K562 (cell line): ENCODE measurements at regions not wholly inside any gene's neighbourhood (a gene's known extent, or its start where the extent isn't known, plus 50 kb on each side); places are given as distances from the start of the nearest gene placed in this dataset.

Experiments used
- ATAC-seq: fragments of 200-7000 bp; cut with Tn5 transposase; 3 replicates; pipeline ENCODE4 v1.9.1; 2020; ENCODE audit warnings: moderate library complexity
- BruUV-seq: library from RNA; stranded (reverse); fragments of 400-500 nt; replicated peaks from 2 replicates; lab custom pipeline; 2021; lab: Mats Ljungman, UMichigan
- CTCF ChIA-PET: fragments of 300-600 bp; formaldehyde crosslinking; extraction: SDS; loops from one replicate; lab custom pipeline; 2021; ENCODE audit warnings: low intra/inter-chr PET ratio; lab: Yijun Ruan, JAX
- POLR2A ChIA-PET: fragments of 300-600, 350-650 bp; sonication (Branson Sonifier 250); formaldehyde crosslinking; extraction: SDS; loops from one replicate; lab custom pipeline; 2021; ENCODE audit warnings: antibody characterized with exemption, inconsistent platforms; lab: Yijun Ruan, JAX
- DNase-seq, 4 experiments: peaks; one replicate each; pipeline versions ENCODE4 v3.0.0 to v3.0.0-alpha.2; 2011 to 2018; ENCODE audit warnings: low spot score in 3 of 4, mixed read lengths in 3 of 4; ENCODE audit errors: extremely low read depth in 1 of 4
- FAIRE-seq: peaks from 2 replicates; lab custom pipeline; 2011; peaks lifted over from hg19 to GRCh38; lab: Jason Lieb, UNC
- H2AFZ ChIP-seq: 2 replicates; pipeline ENCODE4 v1.6.0; 2011; ENCODE audit warnings: low read depth, low read length, control low read depth, inconsistent platforms
- H3K27ac ChIP-seq: fragments of 200-600 bp; 3 replicates; pipeline ENCODE4 v1.8.0; 2011; ENCODE audit warnings: low read depth, mild to moderate bottlenecking, control low read depth, inconsistent platforms, low read length, moderate library complexity, mixed read lengths; ENCODE audit errors: extremely low read depth
- H3K27me3 ChIP-seq, 2 experiments: fragments of 300-600 bp in 1 of 2; 2 replicates in 1 of 2; 3 replicates in 1 of 2; pipeline versions ENCODE4 v1.6.0 to v1.8.0; 2011; ENCODE audit warnings: inconsistent platforms in 2 of 2, low read length in 2 of 2, mild to moderate bottlenecking in 1 of 2, mixed read lengths in 1 of 2, moderate library complexity in 1 of 2; ENCODE audit not compliant: control insufficient read depth in 2 of 2, insufficient read depth in 2 of 2
- H3K36me3 ChIP-seq: fragments of 300-600 bp; 3 replicates; pipeline ENCODE4 v1.8.0; 2011; ENCODE audit warnings: mild to moderate bottlenecking, low read length, inconsistent platforms; ENCODE audit not compliant: control insufficient read depth, insufficient read depth
- H3K4me1 ChIP-seq, 2 experiments: fragments of 200-600 bp in 1 of 2; replicated peaks in 1 of 2; 2 replicates in 1 of 2; 3 replicates in 1 of 2; pipeline versions ENCODE4 v1.5.1 to v1.8.0; 2011; ENCODE audit warnings: inconsistent platforms in 2 of 2, low read length in 2 of 2, mild to moderate bottlenecking in 1 of 2, mixed read lengths in 1 of 2, moderate library complexity in 1 of 2; ENCODE audit not compliant: control insufficient read depth in 2 of 2, insufficient read depth in 2 of 2
- H3K4me2 ChIP-seq: 2 replicates; pipeline ENCODE4 v1.6.1; 2011; ENCODE audit warnings: low read length, control low read depth, inconsistent platforms, mixed read lengths; ENCODE audit not compliant: insufficient read depth
- H3K4me3 ChIP-seq: fragments of 200-600 bp; sonication (generic), shearing (Covaris generic); 2 replicates; pipeline ENCODE4 v1.5.1; 2016; ENCODE audit warnings: control low read depth, inconsistent platforms
- H3K79me2 ChIP-seq: fragments of 200-600 bp; 3 replicates; pipeline ENCODE4 v1.8.0; 2011; ENCODE audit warnings: low read length, inconsistent platforms; ENCODE audit not compliant: control insufficient read depth, insufficient read depth
- H3K9ac ChIP-seq, 2 experiments: 2 replicates each; pipeline versions ENCODE4 v1.6.0 to v1.6.1; 2011; ENCODE audit warnings: low read depth in 2 of 2, low read length in 2 of 2, control low read depth in 1 of 2, inconsistent platforms in 1 of 2, mild to moderate bottlenecking in 1 of 2, mixed read lengths in 1 of 2; ENCODE audit not compliant: insufficient read depth in 1 of 2
- H3K9me1 ChIP-seq: one replicate; pipeline ENCODE4 v1.6.0; 2011; ENCODE audit warnings: inconsistent platforms, mild to moderate bottlenecking, low read length, moderate library complexity; ENCODE audit not compliant: control insufficient read depth, insufficient read depth
- H3K9me3 ChIP-seq: replicated peaks from 2 replicates; pipeline ENCODE4 v1.5.1; 2011; ENCODE audit warnings: low read depth, low read length, inconsistent platforms; ENCODE audit not compliant: control insufficient read depth, insufficient read depth
- H4K20me1 ChIP-seq: replicated peaks from 2 replicates; pipeline ENCODE4 v1.6.1; 2011; ENCODE audit warnings: low read length, inconsistent platforms, mixed read lengths; ENCODE audit not compliant: control insufficient read depth, insufficient read depth
- ATF7 ChIP-seq: fragments of 450-650 bp; IDR thresholded peaks from 2 replicates; pipeline ENCODE4 v1.7.1; 2014; ENCODE audit warnings: mild to moderate bottlenecking, moderate library complexity
- ILK ChIP-seq: fragments of 450-650 bp; IDR thresholded peaks from 2 replicates; pipeline ENCODE4 v1.6.1; 2016; ENCODE audit warnings: missing genetic modification characterization, low read depth, mild to moderate bottlenecking, missing compliant biosample characterization, moderate library complexity, borderline replicate concordance
- KDM4B ChIP-seq, 2 experiments: fragments of 450-650 bp in 1 of 2; sonication (generic) in 1 of 2; IDR thresholded peaks; 2 replicates each; pipeline ENCODE4 v1.6.1; 2016 to 2017; ENCODE audit warnings: borderline replicate concordance in 2 of 2, antibody characterized with exemption in 1 of 2, low read depth in 1 of 2, mild to moderate bottlenecking in 1 of 2
- PHB2 ChIP-seq: fragments of 450-650 bp; IDR thresholded peaks from 2 replicates; pipeline ENCODE4 v1.6.1; 2017; ENCODE audit warnings: low read depth
- SNIP1 ChIP-seq: fragments of 450-650 bp; IDR thresholded peaks from 2 replicates; pipeline ENCODE4 v1.7.1; 2017; ENCODE audit warnings: low read depth, mild to moderate bottlenecking
- ZNF197 ChIP-seq: fragments of 200-800 bp; sonication (Bioruptor generic); IDR thresholded peaks from 2 replicates; pipeline ENCODE4 v1.6.1; 2016; ENCODE audit warnings: low read depth, missing genetic modification characterization, missing compliant biosample characterization
- ZNF263 ChIP-seq: sonication (generic); formaldehyde crosslinking; IDR thresholded peaks from 2 replicates; pipeline ENCODE4 v1.8.0; 2022; ENCODE audit warnings: mild to moderate bottlenecking, missing genetic modification reagents, borderline replicate concordance
- ZNF589 ChIP-seq: fragments of 200-800 bp; sonication (Bioruptor generic); IDR thresholded peaks from 2 replicates; pipeline ENCODE4 v1.6.1; 2016; ENCODE audit warnings: low read depth, missing genetic modification characterization, missing compliant biosample characterization
- WGBS: fragments of 100-300 bp; shearing (Covaris generic); methylation state at CpG from one replicate; pipeline ENCODE4 v1.1.6; 2016; ENCODE audit warnings: low coverage, mixed read lengths; ENCODE audit not compliant: insufficient coverage; ENCODE audit errors: missing lambda C conversion rate; 5-methylcytosine and 5-hydroxymethylcytosine counted together
- in situ Hi-C: fragments of 300-500 bp; cut with MboI; formaldehyde crosslinking; loops from 4 replicates; pipeline ENCODE4 v1.15.0; 2018; ENCODE audit warnings: inconsistent platforms, mixed read lengths
- intact Hi-C: fragments of 100-400 bp; cut with micrococcal nuclease; formaldehyde crosslinking; loops from 2 replicates; pipeline ENCODE4 v1.14.2; 2022
- TF ChIP-seq, protein P1 (sequence below), 2 experiments: fragments of 450-650 bp; IDR thresholded peaks; 2 replicates each; pipeline ENCODE4 v1.6.1; 2016; ENCODE audit warnings: mild to moderate bottlenecking in 2 of 2, borderline replicate concordance in 1 of 2, low read depth in 1 of 2, moderate library complexity in 1 of 2
- TF ChIP-seq, protein P2 (sequence below): fragments of 450-650 bp; formaldehyde crosslinking; IDR thresholded peaks from 2 replicates; pipeline ENCODE4 v1.4.0; 2020; ENCODE audit warnings: mild to moderate bottlenecking, moderate library complexity
- TF ChIP-seq, protein P3 (sequence below): fragments of 450-650 bp; formaldehyde crosslinking; IDR thresholded peaks from 2 replicates; pipeline ENCODE4 v1.4.0; 2022; ENCODE audit warnings: missing genetic modification characterization

- in situ Hi-C loops = no loop called here
- Histone ChIP-seq H3K79me2 (no peaks in the 10 kb centered on the region), H2AFZ (no peak overlapping the region), H3K27ac (no peak overlapping the region), H3K4me2 (no peak overlapping the region), H3K27me3 (no peaks in the 10 kb centered on the region), H3K9me1 (no peaks in the 10 kb centered on the region), H3K4me3 (no peak overlapping the region), H3K9me3 (no peaks in the 10 kb centered on the region), H3K4me1 (no peaks in the 10 kb centered on the region), H4K20me1 (no peaks in the 10 kb centered on the region), H3K9ac (no peak overlapping the region), H3K36me3 (no peaks in the 10 kb centered on the region)
- DNase-seq (no peak), FAIRE-seq (no peak), ATAC-seq (no peak)
- no TSS peak for BruUV-seq
- ChIA-PET CTCF (no interaction called here), POLR2A (no interaction called here)
- intact Hi-C loops = no loop called here
- TF ChIP-seq PHB2 = no peak
- TF ChIP-seq ATF7 = no peak
- TF ChIP-seq, protein P1, sequence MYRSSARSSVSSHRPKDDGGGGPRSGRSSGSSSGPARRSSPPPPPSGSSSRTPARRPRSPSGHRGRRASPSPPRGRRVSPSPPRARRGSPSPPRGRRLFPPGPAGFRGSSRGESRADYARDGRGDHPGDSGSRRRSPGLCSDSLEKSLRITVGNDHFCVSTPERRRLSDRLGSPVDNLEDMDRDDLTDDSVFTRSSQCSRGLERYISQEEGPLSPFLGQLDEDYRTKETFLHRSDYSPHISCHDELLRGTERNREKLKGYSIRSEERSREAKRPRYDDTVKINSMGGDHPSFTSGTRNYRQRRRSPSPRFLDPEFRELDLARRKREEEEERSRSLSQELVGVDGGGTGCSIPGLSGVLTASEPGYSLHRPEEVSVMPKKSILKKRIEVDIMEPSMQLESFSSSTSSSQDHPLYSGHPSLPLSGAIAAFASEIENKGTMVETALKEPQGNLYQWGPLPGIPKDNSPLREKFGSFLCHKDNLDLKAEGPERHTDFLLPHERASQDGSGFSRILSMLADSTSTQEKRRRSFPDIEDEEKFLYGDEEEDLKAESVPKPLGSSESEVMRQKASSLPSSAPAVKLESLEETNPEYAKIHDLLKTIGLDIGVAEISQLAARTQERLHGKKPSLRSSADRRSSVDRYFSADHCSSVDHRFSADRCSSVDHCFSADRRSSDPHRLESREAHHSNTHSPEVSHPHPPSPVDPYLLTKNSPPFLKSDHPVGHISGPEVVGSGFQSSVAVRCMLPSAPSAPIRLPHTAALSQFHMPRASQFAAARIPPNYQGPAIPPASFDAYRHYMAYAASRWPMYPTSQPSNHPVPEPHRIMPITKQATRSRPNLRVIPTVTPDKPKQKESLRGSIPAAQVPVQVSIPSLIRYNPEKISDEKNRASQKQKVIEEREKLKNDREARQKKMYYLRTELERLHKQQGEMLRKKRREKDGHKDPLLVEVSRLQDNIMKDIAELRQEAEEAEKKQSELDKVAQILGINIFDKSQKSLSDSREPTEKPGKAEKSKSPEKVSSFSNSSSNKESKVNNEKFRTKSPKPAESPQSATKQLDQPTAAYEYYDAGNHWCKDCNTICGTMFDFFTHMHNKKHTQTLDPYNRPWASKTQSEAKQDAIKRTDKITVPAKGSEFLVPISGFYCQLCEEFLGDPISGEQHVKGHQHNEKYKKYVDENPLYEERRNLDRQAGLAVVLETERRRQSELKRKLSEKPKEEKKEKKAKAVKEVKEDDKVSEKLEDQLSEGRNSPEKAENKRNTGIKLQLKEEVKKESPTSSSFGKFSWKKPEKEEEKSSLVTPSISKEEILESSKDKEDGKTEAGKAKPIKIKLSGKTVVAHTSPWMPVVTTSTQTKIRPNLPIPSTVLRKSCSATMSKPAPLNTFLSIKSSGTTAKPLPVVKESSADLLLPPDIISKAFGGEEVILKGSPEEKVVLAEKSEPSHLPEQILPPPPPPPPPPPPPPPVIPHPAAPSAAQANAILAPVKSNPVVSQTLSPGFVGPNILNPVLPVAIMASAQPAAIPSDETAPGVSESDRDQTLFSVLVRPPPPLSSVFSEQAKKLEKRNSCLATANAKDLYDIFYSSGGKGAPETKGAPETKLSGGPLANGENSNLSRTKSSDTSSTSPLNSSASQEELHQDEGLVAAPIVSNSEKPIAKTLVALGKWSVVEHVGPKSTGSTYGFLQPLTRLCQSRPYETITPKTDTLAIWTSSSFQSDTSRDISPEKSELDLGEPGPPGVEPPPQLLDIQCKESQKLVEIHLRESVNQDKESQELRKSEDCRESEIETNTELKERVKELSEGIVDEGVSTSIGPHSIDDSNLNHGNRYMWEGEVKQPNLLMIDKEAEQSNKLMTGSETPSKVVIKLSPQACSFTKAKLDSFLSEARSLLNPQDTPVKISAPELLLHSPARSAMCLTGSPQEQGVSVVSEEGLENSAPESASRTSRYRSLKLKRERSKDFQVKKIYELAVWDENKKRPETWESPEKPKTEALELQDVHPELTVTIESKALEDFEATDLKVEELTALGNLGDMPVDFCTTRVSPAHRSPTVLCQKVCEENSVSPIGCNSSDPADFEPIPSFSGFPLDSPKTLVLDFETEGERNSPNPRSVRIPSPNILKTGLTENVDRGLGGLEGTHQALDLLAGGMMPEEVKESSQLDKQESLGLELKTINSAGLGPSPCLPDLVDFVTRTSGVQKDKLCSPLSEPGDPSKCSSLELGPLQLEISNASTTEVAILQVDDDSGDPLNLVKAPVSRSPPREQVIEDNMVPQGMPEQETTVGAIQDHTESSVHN (IDR thresholded peaks at IDR 0.05; ENCODE audit: borderline replicate concordance in 1 of 2, low read depth in 1 of 2) = no peak
- no peak for TF ChIP-seq ILK
- TF ChIP-seq, protein P2, sequence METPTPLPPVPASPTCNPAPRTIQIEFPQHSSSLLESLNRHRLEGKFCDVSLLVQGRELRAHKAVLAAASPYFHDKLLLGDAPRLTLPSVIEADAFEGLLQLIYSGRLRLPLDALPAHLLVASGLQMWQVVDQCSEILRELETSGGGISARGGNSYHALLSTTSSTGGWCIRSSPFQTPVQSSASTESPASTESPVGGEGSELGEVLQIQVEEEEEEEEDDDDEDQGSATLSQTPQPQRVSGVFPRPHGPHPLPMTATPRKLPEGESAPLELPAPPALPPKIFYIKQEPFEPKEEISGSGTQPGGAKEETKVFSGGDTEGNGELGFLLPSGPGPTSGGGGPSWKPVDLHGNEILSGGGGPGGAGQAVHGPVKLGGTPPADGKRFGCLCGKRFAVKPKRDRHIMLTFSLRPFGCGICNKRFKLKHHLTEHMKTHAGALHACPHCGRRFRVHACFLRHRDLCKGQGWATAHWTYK (CRISPR knock-in tag) = no peak
- no peak for TF ChIP-seq ZNF263 (CRISPR knock-in tag)
- TF ChIP-seq, protein P3, sequence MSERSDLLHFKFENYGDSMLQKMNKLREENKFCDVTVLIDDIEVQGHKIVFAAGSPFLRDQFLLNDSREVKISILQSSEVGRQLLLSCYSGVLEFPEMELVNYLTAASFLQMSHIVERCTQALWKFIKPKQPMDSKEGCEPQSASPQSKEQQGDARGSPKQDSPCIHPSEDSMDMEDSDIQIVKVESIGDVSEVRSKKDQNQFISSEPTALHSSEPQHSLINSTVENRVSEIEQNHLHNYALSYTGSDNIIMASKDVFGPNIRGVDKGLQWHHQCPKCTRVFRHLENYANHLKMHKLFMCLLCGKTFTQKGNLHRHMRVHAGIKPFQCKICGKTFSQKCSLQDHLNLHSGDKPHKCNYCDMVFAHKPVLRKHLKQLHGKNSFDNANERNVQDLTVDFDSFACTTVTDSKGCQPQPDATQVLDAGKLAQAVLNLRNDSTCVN (CRISPR knock-in tag) = no peak
- no peak for TF ChIP-seq ZNF589 (CRISPR knock-in tag)
- TF ChIP-seq KDM4B (IDR thresholded peaks at IDR 0.05; ENCODE audit: borderline replicate concordance in 2 of 2, low read depth in 1 of 2) = no peak
- no peak for TF ChIP-seq SNIP1
- TF ChIP-seq ZNF197 (CRISPR knock-in tag) = no peak
- WGBS = 0% methylated on average over 2 of the region's 2 CpGs
These were observed 420.9 kb upstream of the POU3F3 start for GRCh38 chr2:104432991-104433390.
